HG03432 (cell line): ENCODE measurements at regions not wholly inside any gene's neighbourhood (a gene's known extent, or its start where the extent isn't known, plus 50 kb on each side); places are given as distances from the start of the nearest gene placed in this dataset.

Experiments used
- ATAC-seq: cut with Tn5 transposase; IDR thresholded peaks from one replicate; pipeline ENCODE4 v1.9.1; 2021; ENCODE audit warnings: mild to moderate bottlenecking, moderate library complexity; ENCODE audit not compliant: unreplicated experiment

- ATAC-seq, result no peak
Observed at GRCh38 chr21:39056636-39057035, 126.6 kb downstream of the PSMG1 start.

GRCh38 chr21:39055167-39055767 lies 128.0 kb downstream of the PSMG1 start:
- ATAC-seq, result no peak

DNA sequence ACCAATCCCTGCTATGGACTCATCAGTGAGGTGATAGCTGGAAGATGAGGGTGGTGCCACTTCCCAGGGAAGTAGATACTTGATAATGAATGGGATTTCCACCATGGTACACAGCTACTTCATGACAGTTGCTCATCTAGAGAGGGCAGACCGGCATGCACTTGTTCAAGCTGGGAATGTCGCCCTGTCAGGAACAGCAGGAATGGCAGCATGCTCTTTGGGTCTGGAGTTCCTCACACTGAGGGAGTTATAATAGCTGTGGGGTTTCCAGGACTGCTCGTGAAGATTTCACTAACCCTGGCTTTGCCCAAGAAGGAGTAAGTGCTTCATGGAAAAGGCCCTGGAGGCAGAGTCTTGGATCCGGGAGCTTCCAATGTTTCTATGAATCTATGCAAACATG lies 129.2 kb downstream of the PSMG1 start:
- no peak for ATAC-seq

DNA sequence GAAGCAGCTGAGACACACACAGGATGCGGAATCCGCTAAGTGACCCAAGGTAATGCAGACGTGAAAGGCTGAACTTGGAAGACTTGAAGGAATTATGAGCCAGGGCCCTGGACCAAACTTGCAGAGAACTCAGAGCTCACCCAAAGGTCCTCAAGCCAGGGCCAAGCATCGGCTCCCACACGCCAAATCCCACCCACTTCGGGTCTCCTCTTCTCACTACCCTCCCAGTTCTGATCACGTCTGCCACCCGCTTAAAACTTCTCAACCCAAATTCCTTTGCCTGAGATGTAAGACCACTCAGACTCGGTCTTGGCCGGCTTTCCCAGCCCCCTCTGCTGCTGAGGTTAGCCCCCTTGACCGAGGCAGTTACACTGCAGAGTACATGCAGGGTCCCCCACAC lies 130.1 kb downstream of the PSMG1 start:
- ATAC-seq, result no peak

- ATAC-seq, result no peak
Observed at GRCh38 chr21:39052718-39053117, 130.5 kb downstream of the PSMG1 start.

GRCh38 chr21:39051588-39051949 lies 131.7 kb downstream of the PSMG1 start:
- no peak for ATAC-seq

DNA sequence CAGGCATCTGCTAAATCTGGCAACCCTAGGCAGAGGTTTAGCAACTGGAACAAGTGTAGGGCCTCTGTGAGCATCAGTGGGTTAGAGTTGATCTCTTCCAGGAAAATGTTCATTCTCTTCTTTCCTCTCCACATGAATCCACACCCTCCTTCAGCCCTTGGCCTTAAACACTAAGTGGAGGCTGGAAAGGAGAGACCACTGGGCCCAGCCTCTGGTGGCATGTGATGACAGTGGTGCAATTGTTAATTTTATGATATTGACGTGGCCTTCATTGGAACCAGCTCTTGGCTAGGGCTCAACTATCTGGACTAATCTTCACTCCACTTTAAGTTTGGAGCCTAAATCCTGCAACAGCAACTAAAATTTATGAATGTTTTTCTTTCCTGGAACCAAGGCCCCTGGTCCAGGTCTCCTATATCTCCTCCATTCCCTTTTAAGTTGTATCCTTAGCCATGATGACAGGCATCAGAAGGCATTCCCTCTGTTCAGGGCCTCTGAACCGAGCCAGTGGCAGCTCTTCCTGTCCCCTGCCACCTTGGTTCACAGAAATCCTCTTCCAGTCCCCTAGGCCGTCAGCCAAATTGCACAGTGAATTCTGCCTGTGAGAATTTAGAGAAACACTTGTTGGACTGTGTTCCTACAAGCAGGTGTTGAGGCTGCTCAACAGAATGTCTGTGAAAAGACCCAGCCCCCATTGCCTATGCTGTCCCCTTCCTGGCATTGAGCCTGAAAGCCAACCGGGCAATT lies 132.2 kb downstream of the PSMG1 start:
- no peak for ATAC-seq

- no peak for ATAC-seq
Observed at GRCh38 chr21:39048574-39048973, 134.7 kb downstream of the PSMG1 start.

GRCh38 chr21:39048064-39048463 lies 135.2 kb downstream of the PSMG1 start:
- ATAC-seq, result no peak

DNA sequence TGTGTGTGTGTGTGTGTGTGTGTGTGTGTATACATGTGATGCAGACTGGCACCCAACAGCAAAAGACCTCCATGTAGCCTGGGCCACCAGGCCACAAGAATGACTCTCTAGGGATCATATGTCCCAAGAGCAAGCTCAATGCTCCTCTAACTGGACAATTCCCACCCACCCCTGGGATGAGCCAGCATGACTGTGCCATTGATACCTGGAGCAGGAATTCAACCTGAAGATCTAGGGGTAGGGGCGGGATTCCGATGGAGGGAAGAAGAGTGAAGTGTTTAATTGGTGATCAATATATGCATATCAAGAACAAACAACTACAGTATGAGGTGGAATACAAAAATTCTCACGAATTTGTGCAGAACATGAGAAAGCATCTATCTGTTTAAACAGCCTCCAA lies 136.2 kb downstream of the PSMG1 start:
- ATAC-seq, result no peak

GRCh38 chr21:39046236-39046916 lies 136.9 kb downstream of the PSMG1 start:
- ATAC-seq, result no peak

GRCh38 chr21:39041816-39042215 lies 141.4 kb downstream of the PSMG1 start:
- ATAC-seq, result no peak

DNA sequence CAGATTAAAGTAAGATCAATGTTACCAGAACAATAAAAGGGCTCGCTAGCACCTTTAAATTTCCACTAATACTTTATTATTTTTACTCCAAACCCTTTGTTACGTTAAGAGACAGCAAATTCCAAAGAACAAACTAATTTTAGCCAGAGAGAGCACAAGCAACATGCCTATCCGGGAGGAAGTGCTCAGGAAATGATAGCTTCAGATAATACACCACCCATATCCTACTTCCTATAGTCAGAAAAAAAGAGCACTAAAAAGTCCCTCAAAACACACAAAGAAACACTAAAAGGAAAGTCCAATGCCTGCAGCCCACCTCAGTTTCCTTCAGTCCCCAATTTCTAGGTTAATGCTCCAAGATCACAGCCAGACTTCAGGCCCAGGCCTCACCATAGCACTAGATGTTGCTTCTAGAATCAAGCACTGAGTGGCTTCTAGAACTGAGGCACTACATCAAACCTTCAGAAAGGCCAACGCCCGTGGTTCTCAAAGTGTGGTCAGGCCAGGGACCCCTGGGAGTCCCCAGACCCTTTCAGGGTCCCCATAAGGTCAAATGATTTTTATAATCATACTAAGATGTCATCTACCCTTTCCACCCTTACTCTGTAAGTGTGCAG lies 142.6 kb downstream of the PSMG1 start:
- no peak for ATAC-seq

GRCh38 chr21:39037807-39038405 lies 145.3 kb downstream of the PSMG1 start:
- ATAC-seq, result no peak

DNA sequence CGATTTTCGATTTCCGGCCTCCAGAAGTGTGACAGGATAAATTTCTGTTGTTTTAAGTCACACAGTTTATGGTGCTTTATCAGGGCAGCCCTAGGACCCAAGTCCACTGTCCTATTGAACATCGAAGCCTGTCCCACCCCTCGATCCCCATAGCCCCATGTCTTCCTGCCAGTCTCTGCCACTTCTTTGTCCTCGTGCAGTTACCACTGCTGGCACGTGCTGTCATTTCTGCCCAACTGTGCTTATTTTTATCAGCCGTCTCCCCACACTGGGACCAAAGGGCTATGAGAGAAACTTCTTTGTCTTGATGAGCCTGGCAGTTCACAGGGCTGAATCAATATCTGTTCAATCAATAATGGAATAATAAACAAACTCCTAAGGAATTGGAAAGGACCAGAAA lies 146.7 kb downstream of the PSMG1 start:
- no peak for ATAC-seq

GRCh38 chr21:39034590-39035536 lies 148.4 kb downstream of the PSMG1 start:
- ATAC-seq, result no peak

GRCh38 chr21:39033878-39034589 lies 149.2 kb downstream of the PSMG1 start:
- ATAC-seq, result no peak

DNA sequence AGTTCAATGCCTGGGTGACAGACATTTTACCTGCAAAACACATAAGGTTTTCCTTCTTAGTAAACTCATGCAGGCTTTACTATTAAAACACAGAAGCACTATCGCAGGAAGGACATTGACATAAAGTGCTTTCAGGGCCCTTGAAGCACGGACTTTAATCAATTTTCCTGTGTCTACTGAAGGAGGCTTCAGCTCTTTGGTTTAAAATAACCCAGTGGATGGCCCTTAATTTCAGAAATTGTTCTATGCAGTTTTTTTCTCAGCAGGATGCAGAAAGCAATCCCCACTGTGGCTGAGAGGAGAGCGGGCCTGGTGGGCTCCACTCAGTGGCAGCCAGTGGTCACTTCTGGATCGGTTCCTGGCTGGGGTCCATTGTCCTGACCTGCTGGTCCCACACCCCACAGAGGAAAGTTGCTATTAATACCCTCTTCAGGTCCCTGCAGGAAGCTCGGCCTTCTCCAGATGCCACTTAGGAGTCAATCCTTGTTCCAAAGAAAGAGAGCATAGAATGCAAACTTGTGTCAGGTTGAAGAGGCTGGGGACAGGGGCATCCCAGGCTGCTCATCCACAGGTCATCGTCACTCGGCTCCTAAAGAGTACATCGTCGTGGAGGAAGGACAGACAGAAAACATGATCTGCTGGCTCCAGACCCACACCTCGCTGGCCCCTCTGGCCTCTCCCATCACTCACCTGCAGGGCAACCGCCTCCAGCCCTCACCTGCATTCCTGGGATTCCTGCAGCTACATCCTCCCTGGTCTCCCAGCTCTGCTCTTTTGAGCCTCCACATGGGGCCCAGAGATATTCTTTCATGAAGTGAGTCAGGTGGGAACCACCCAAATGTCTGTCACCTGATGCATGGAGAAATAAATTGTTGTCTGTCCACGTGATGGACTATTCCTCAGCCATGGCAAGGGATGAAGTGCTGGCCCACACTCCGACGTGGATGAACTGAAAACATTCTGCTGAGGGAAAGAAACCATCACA lies 153.1 kb downstream of the PSMG1 start:
- ATAC-seq, result no peak
